ENCODE measurements at regions not wholly inside any gene's neighbourhood (a gene's known extent, or its start where the extent isn't known, plus 50 kb on each side); places are given as distances from the start of the nearest gene placed in this dataset.

DNA sequence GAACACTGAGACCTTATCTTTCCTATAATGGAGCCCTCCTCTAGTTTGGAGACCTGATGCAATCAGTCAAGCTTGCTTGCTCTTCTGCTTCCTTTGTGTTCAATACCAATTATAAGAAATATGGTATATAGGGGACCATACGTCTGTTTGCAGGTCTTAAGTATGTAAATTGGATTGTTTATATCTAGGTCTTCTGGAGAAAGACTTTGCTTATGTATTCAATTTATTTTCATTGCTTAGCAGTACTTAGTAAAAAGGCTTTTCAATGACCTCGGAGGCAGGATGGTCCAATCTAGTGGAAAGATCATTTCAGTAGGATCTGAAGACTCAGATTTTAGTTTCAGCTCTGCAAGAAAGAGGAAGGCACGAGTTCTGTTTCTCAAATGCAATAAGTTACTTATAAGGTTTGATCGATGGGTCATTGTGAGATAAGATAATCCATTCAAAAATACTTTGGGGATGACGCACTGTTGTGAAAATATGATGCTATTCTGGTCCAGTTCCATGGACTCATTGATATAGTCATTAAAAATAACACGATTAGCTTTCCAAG is 571.6 kb downstream of the SH2D4B start:
- TF ChIP-seq, protein P1, sequence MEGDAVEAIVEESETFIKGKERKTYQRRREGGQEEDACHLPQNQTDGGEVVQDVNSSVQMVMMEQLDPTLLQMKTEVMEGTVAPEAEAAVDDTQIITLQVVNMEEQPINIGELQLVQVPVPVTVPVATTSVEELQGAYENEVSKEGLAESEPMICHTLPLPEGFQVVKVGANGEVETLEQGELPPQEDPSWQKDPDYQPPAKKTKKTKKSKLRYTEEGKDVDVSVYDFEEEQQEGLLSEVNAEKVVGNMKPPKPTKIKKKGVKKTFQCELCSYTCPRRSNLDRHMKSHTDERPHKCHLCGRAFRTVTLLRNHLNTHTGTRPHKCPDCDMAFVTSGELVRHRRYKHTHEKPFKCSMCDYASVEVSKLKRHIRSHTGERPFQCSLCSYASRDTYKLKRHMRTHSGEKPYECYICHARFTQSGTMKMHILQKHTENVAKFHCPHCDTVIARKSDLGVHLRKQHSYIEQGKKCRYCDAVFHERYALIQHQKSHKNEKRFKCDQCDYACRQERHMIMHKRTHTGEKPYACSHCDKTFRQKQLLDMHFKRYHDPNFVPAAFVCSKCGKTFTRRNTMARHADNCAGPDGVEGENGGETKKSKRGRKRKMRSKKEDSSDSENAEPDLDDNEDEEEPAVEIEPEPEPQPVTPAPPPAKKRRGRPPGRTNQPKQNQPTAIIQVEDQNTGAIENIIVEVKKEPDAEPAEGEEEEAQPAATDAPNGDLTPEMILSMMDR (IDR thresholded peaks at IDR 0.05) = no peak
- TF ChIP-seq POLR2AphosphoS5 (IDR thresholded peaks at IDR 0.05; ENCODE audit: insufficient read depth in 1 of 2, low read depth in 1 of 2) (no peak), POLR2A (IDR thresholded peaks at IDR 0.05) (no peak)
